ENCODE measurements at regions not wholly inside any gene's neighbourhood (a gene's known extent, or its start where the extent isn't known, plus 50 kb on each side); places are given as distances from the start of the nearest gene placed in this dataset.

DNA sequence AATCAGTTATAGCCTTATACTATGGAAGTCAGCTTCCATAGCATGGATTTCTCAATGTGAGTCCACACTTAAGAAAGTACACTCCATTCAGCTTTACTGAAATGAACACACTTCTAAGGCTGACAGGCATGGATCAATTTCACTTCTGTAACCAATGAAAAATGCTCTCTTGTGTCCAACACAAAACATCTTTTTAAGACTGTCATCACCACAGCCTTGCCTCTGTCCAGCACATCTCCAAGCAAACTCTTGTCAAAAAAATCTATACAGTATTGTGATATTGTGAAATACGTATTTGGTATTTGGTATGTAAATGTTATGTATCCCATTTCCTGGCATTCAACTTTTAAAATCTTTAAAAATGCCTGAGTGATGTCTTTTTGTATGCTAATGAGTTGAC lies 208.7 kb downstream of the RAP2B start:
- TF ChIP-seq, protein P1, sequence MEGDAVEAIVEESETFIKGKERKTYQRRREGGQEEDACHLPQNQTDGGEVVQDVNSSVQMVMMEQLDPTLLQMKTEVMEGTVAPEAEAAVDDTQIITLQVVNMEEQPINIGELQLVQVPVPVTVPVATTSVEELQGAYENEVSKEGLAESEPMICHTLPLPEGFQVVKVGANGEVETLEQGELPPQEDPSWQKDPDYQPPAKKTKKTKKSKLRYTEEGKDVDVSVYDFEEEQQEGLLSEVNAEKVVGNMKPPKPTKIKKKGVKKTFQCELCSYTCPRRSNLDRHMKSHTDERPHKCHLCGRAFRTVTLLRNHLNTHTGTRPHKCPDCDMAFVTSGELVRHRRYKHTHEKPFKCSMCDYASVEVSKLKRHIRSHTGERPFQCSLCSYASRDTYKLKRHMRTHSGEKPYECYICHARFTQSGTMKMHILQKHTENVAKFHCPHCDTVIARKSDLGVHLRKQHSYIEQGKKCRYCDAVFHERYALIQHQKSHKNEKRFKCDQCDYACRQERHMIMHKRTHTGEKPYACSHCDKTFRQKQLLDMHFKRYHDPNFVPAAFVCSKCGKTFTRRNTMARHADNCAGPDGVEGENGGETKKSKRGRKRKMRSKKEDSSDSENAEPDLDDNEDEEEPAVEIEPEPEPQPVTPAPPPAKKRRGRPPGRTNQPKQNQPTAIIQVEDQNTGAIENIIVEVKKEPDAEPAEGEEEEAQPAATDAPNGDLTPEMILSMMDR (conservative IDR thresholded peaks at IDR 0.05; ENCODE audit: low read depth, low read length): no peak
- TF ChIP-seq EZH2 (IDR thresholded peaks at IDR 0.05; ENCODE audit: borderline replicate concordance, low read depth, low read length, poor library complexity, severe bottlenecking): no peak
